H1 (cell line): ENCODE measurements at regions not wholly inside any gene's neighbourhood (a gene's known extent, or its start where the extent isn't known, plus 50 kb on each side); places are given as distances from the start of the nearest gene placed in this dataset.

Experiments
- CTCF ChIA-PET: fragments of 300-600 bp; sonication (Branson Sonifier 250); formaldehyde crosslinking; loops from one replicate; lab custom pipeline; 2021; ENCODE audit not compliant: partially characterized antibody; lab: Charles Lee
- POLR2A ChIA-PET: fragments of 300-600 bp; sonication (Branson Sonifier 250); formaldehyde crosslinking; loops from one replicate; lab custom pipeline; 2021; ENCODE audit warnings: inconsistent platforms; ENCODE audit not compliant: partially characterized antibody; lab: Charles Lee
- DNase-seq, 2 experiments: peaks; one replicate each; pipeline versions ENCODE4 v3.0.0 to v3.0.0-alpha.2; 2010 to 2022; ENCODE audit warnings: low spot score in 2 of 2, low read depth in 1 of 2, mixed read lengths in 1 of 2
- FAIRE-seq: peaks from 2 replicates; lab custom pipeline; 2011; peaks lifted over from hg19 to GRCh38; lab: Jason Lieb, UNC
- H2AFZ ChIP-seq: 2 replicates; pipeline ENCODE4 v1.8.1; 2012; ENCODE audit warnings: low read length, inconsistent platforms
- H2AK5ac ChIP-seq: 2 replicates; pipeline ENCODE4 v1.6.1; 2013; ENCODE audit warnings: low read depth, low read length
- H2BK120ac ChIP-seq: replicated peaks from 2 replicates; pipeline ENCODE3; 2013; ENCODE audit warnings: low read depth, low read length, inconsistent platforms
- H2BK12ac ChIP-seq: 2 replicates; pipeline ENCODE4 v1.6.1; 2013; ENCODE audit warnings: low read depth, low read length
- H2BK15ac ChIP-seq: 2 replicates; pipeline ENCODE4 v1.6.1; 2013; ENCODE audit warnings: low read length
- H2BK20ac ChIP-seq: 2 replicates; pipeline ENCODE4 v1.6.1; 2013; ENCODE audit warnings: low read length
- H2BK5ac ChIP-seq: 2 replicates; pipeline ENCODE4 v1.6.1; 2013; ENCODE audit warnings: low read depth, low read length
- H3K14ac ChIP-seq: 2 replicates; pipeline ENCODE4 v1.6.1; 2013; ENCODE audit warnings: inconsistent platforms; ENCODE audit not compliant: insufficient read length
- H3K18ac ChIP-seq: 2 replicates; pipeline ENCODE4 v1.6.1; 2013; ENCODE audit warnings: low read length; ENCODE audit errors: extremely low read depth
- H3K23ac ChIP-seq: 2 replicates; pipeline ENCODE4 v1.6.1; 2013; ENCODE audit warnings: inconsistent platforms; ENCODE audit not compliant: insufficient read length
- H3K23me2 ChIP-seq: 2 replicates; pipeline ENCODE4 v1.6.1; 2013; ENCODE audit warnings: low read depth, low read length
- H3K27ac ChIP-seq: 2 replicates; pipeline ENCODE4 v1.6.1; 2011; ENCODE audit warnings: low read depth, low read length, inconsistent platforms
- H3K27me3 ChIP-seq, 4 experiments: replicated peaks in 1 of 4; 1 replicate in 1 of 4; 2 replicates in 3 of 4; pipeline versions ENCODE4 v1.6.1 to v1.8.1; 2011 to 2013; ENCODE audit warnings: low read length in 3 of 4, mild to moderate bottlenecking in 3 of 4, inconsistent platforms in 2 of 4, mixed read lengths in 2 of 4, moderate library complexity in 1 of 4; ENCODE audit not compliant: control insufficient read depth in 3 of 4, insufficient read depth in 3 of 4; ENCODE audit errors: extremely low read depth in 1 of 4
- H3K36me3 ChIP-seq, 4 experiments: 2 replicates each; pipeline versions ENCODE4 v1.6.1 to v1.8.1; 2011 to 2013; ENCODE audit warnings: mild to moderate bottlenecking in 4 of 4, low read length in 3 of 4, moderate library complexity in 2 of 4, control low read depth in 1 of 4, inconsistent platforms in 1 of 4; ENCODE audit not compliant: insufficient read depth in 4 of 4, control insufficient read depth in 2 of 4
- H3K4ac ChIP-seq: replicated peaks from 2 replicates; pipeline ENCODE3; 2013; ENCODE audit warnings: low read length, low read depth, mixed read lengths, inconsistent platforms; ENCODE audit not compliant: insufficient read length
- H3K4me1 ChIP-seq, 4 experiments: replicated peaks in 1 of 4; 1 replicate in 1 of 4; 2 replicates in 3 of 4; pipeline versions ENCODE4 v1.6.1 to v1.8.1; 2011 to 2013; ENCODE audit warnings: low read length in 3 of 4, inconsistent platforms in 2 of 4, mixed read lengths in 1 of 4; ENCODE audit not compliant: insufficient read depth in 4 of 4, control insufficient read depth in 3 of 4
- H3K4me2 ChIP-seq, 2 experiments: 2 replicates each; pipeline versions ENCODE4 v1.6.1 to v1.8.1; 2011 to 2013; ENCODE audit warnings: low read depth in 2 of 2, low read length in 2 of 2, control low read depth in 1 of 2, inconsistent platforms in 1 of 2, mild to moderate bottlenecking in 1 of 2; ENCODE audit not compliant: insufficient read depth in 1 of 2
- H3K4me3 ChIP-seq, 4 experiments: fragments of 200-600, 300-600 bp in 1 of 4; sonication (generic), shearing (Covaris generic), sonication (Bioruptor Twin) in 1 of 4; 2 replicates each; pipeline versions ENCODE4 v1.5.1 to v1.8.1; 2011 to 2016; ENCODE audit warnings: low read length in 4 of 4, low read depth in 3 of 4, control low read depth in 2 of 4, inconsistent platforms in 2 of 4, mild to moderate bottlenecking in 2 of 4, mixed read lengths in 1 of 4, moderate library complexity in 1 of 4; ENCODE audit not compliant: insufficient read depth in 2 of 4; ENCODE audit errors: extremely low read depth in 1 of 4
- H3K56ac ChIP-seq: replicated peaks from 2 replicates; pipeline ENCODE3; 2013; ENCODE audit warnings: low read depth, mild to moderate bottlenecking, mixed read lengths, low read length, inconsistent platforms; ENCODE audit not compliant: insufficient read length
- H3K79me1 ChIP-seq: 2 replicates; pipeline ENCODE4 v1.6.1; 2013; ENCODE audit warnings: low read depth, low read length, control low read depth
- H3K79me2 ChIP-seq, 2 experiments: 2 replicates each; pipeline versions ENCODE4 v1.6.1 to v1.8.1; 2012 to 2013; ENCODE audit warnings: low read length in 2 of 2, mild to moderate bottlenecking in 2 of 2, inconsistent platforms in 1 of 2; ENCODE audit not compliant: insufficient read depth in 2 of 2, control insufficient read depth in 1 of 2
- H3K9ac ChIP-seq, 4 experiments: replicated peaks in 1 of 4; 1 replicate in 1 of 4; 2 replicates in 3 of 4; pipeline versions ENCODE4 v1.6.1 to v1.8.1; 2011 to 2013; ENCODE audit warnings: low read depth in 3 of 4, low read length in 3 of 4, control low read depth in 2 of 4, mild to moderate bottlenecking in 2 of 4, moderate library complexity in 2 of 4, inconsistent platforms in 1 of 4; ENCODE audit errors: extremely low read depth in 1 of 4
- H3K9me3 ChIP-seq, 2 experiments: 2 replicates each; pipeline versions ENCODE4 v1.6.1 to v1.8.1; 2012 to 2013; ENCODE audit warnings: mild to moderate bottlenecking in 2 of 2, moderate library complexity in 2 of 2, control low read depth in 1 of 2, inconsistent platforms in 1 of 2, low read depth in 1 of 2, low read length in 1 of 2, mixed read lengths in 1 of 2; ENCODE audit not compliant: insufficient read depth in 2 of 2
- H4K20me1 ChIP-seq, 2 experiments: replicated peaks in 1 of 2; 2 replicates each; pipeline versions ENCODE3 to v1.8.1; 2011 to 2013; ENCODE audit warnings: inconsistent platforms in 2 of 2, low read length in 2 of 2, mild to moderate bottlenecking in 1 of 2; ENCODE audit not compliant: insufficient read depth in 2 of 2, control insufficient read depth in 1 of 2
- H4K5ac ChIP-seq: 2 replicates; pipeline ENCODE4 v1.6.1; 2013; ENCODE audit warnings: low read length, low read depth, mixed read lengths, inconsistent platforms; ENCODE audit not compliant: insufficient read length
- H4K8ac ChIP-seq: 2 replicates; pipeline ENCODE4 v1.8.0; 2013; ENCODE audit warnings: mild to moderate bottlenecking, moderate library complexity, low read length, inconsistent platforms; ENCODE audit not compliant: insufficient read depth; ENCODE audit errors: extremely low read depth
- H4K91ac ChIP-seq: replicated peaks from 2 replicates; pipeline ENCODE3; 2013; ENCODE audit warnings: low read length, mixed read lengths, inconsistent platforms; ENCODE audit not compliant: insufficient read length
- BCL11A ChIP-seq, 2 experiments: IDR thresholded peaks; one replicate each; pipeline ENCODE4 v1.6.1; 2011; ENCODE audit warnings: low read depth in 2 of 2, low read length in 2 of 2, mild to moderate bottlenecking in 2 of 2
- CBX5 ChIP-seq: fragments of 300-800, 300-1000 bp; sonication (generic); IDR thresholded peaks from 2 replicates; pipeline ENCODE4 v1.7.1; 2016; ENCODE audit warnings: antibody characterized with exemption, low read length, low read depth
- E2F6 ChIP-seq: IDR thresholded peaks from 2 replicates; pipeline ENCODE4 v1.6.1; 2012; ENCODE audit warnings: inconsistent platforms
- FOSL1 ChIP-seq: IDR thresholded peaks from 2 replicates; pipeline ENCODE4 v1.6.1; 2011; ENCODE audit warnings: mild to moderate bottlenecking, low read depth, low read length, moderate library complexity; ENCODE audit not compliant: insufficient read depth
- GTF2F1 ChIP-seq: IDR thresholded peaks from 2 replicates; pipeline ENCODE4 v1.6.1; 2012; ENCODE audit warnings: low read depth, low read length, improper control_type of control experiment, borderline replicate concordance
- HDAC2 ChIP-seq, 2 experiments: fragments of 300-600 bp in 1 of 2; sonication (generic) in 1 of 2; IDR thresholded peaks; 2 replicates each; pipeline ENCODE4 v1.6.1; 2011 to 2012; ENCODE audit warnings: low read depth in 2 of 2, low read length in 2 of 2, mild to moderate bottlenecking in 2 of 2, moderate library complexity in 2 of 2, borderline replicate concordance in 1 of 2, inconsistent platforms in 1 of 2
- JUND ChIP-seq: IDR thresholded peaks from 2 replicates; pipeline ENCODE4 v1.6.1; 2011; ENCODE audit warnings: mild to moderate bottlenecking, improper control_type of control experiment, low read length
- MAX ChIP-seq: IDR thresholded peaks from 2 replicates; pipeline ENCODE4 v1.6.1; 2012; ENCODE audit warnings: inconsistent platforms
- PHF8 ChIP-seq: fragments of 200-600 bp; sonication (generic); conservative IDR thresholded peaks from 2 replicates; pipeline ENCODE4 v1.7.1; 2012; ENCODE audit warnings: low read depth, mild to moderate bottlenecking, inconsistent platforms, low read length, moderate library complexity
- RBBP5 ChIP-seq: IDR thresholded peaks from 2 replicates; pipeline ENCODE4 v1.7.1; 2012; ENCODE audit warnings: low read depth, mild to moderate bottlenecking, inconsistent platforms, low read length, moderate library complexity, borderline replicate concordance
- SIN3A ChIP-seq, 2 experiments: IDR thresholded peaks in 1 of 2; conservative IDR thresholded peaks in 1 of 2; 2 replicates each; pipeline ENCODE4 v1.6.1; 2011 to 2012; ENCODE audit warnings: low read length in 2 of 2, improper control_type of control experiment in 1 of 2, low read depth in 1 of 2, mild to moderate bottlenecking in 1 of 2
- SIRT6 ChIP-seq: IDR thresholded peaks from one replicate; pipeline ENCODE4 v1.7.1; 2012; ENCODE audit warnings: low read length, inconsistent platforms
- SIX5 ChIP-seq: IDR thresholded peaks from 2 replicates; pipeline ENCODE4 v1.6.1; 2011; ENCODE audit warnings: mild to moderate bottlenecking, low read depth, low read length
- ZNF274 ChIP-seq: IDR thresholded peaks from 2 replicates; pipeline ENCODE4 v1.7.0; 2012; ENCODE audit warnings: low read length, borderline replicate concordance; ENCODE audit errors: extremely low read depth
- WGBS, 2 experiments: shearing (Covaris generic) in 1 of 2; methylation state at CpG; one replicate each; pipeline versions ENCODE4 v1.1.6 to v1.1.7; 2013 to 2015; ENCODE audit warnings: low lambda C conversion rate in 2 of 2, mixed read lengths in 2 of 2, inconsistent platforms in 1 of 2, low coverage in 1 of 2, missing lambda C conversion rate in 1 of 2; ENCODE audit not compliant: insufficient replicate concordance in 2 of 2, insufficient coverage in 1 of 2, insufficient read length in 1 of 2; ENCODE audit errors: extremely low coverage in 1 of 2, missing lambda C conversion rate in 1 of 2; 5-methylcytosine and 5-hydroxymethylcytosine counted together

GRCh38 chr7:18414885-18415284 lies 80.7 kb upstream of the HDAC9 start:
- no peaks in the 10 kb centered on the region for H4K20me1 ChIP-seq
- H3K56ac ChIP-seq = no peak overlapping the region
- H3K4me1 ChIP-seq = peaks cover 0 to 5% (median 0%) of the 10 kb centered on the region in 4 experiments; a peak in 2 of 7 replicates
- no peaks in the 10 kb centered on the region for H3K79me2 ChIP-seq
- no peak overlapping the region for H3K4me3 ChIP-seq
- no peak overlapping the region for H2BK20ac ChIP-seq
- no peak overlapping the region for H4K91ac ChIP-seq
- ChIA-PET POLR2A (no interaction called here), CTCF (no interaction called here)
- FAIRE-seq (peak; percentile 28), DNase-seq (no peak)
- no peaks in the 10 kb centered on the region for H3K9me3 ChIP-seq
- no peak overlapping the region for H2BK5ac ChIP-seq
- H3K23me2 ChIP-seq = no peaks in the 10 kb centered on the region
- no peak overlapping the region for H2BK12ac ChIP-seq
- no peaks in the 10 kb centered on the region for H3K79me1 ChIP-seq
- no peaks in the 10 kb centered on the region for H3K27me3 ChIP-seq
- H3K4me2 ChIP-seq = no peak overlapping the region
- H3K14ac ChIP-seq = no peak overlapping the region
- no peak overlapping the region for H4K5ac ChIP-seq
- H3K23ac ChIP-seq = no peak overlapping the region
- H2AFZ ChIP-seq = peak overlapping the region; percentile 36; the same call in 1 of the 2 replicates
- no peak overlapping the region for H2BK120ac ChIP-seq
- no peak overlapping the region for H2BK15ac ChIP-seq
- H3K4ac ChIP-seq = no peak overlapping the region
- H3K27ac ChIP-seq = no peak overlapping the region
- H3K9ac ChIP-seq = no peak overlapping the region
- no peak overlapping the region for H4K8ac ChIP-seq
- WGBS, 2 experiments = 83% methylated on average over 7 of the region's 7 CpGs; no CpG with 5 or more reads in 1 of the 2 experiments
- H2AK5ac ChIP-seq = no peak overlapping the region
- no peaks in the 10 kb centered on the region for H3K36me3 ChIP-seq
- H3K18ac ChIP-seq = no peak overlapping the region
- TF ChIP-seq RBBP5 = no peak
- TF ChIP-seq SIX5 = no peak
- TF ChIP-seq SIRT6 = no peak
- TF ChIP-seq PHF8 = no peak
- no peak for TF ChIP-seq CBX5
- TF ChIP-seq ZNF274 = no peak
- TF ChIP-seq GTF2F1 = no peak
- no peak for TF ChIP-seq BCL11A (IDR thresholded peaks at IDR 0.05; ENCODE audit: low read depth in 2 of 2, low read length in 2 of 2)
- no peak for TF ChIP-seq SIN3A (conservative IDR thresholded peaks at IDR 0.05 in 1 of 2, IDR thresholded peaks at IDR 0.05 in 1 of 2; ENCODE audit: low read depth in 1 of 2, low read length in 2 of 2)
- TF ChIP-seq HDAC2 (IDR thresholded peaks at IDR 0.05; ENCODE audit: borderline replicate concordance in 1 of 2, low read depth in 2 of 2, low read length in 2 of 2) = no peak
- TF ChIP-seq E2F6 = no peak
- TF ChIP-seq FOSL1 = no peak
- TF ChIP-seq JUND = no peak
- no peak for TF ChIP-seq MAX
